Spleen (tissue), 7 donors: ENCODE measurements at regions not wholly inside any gene's neighbourhood (a gene's known extent, or its start where the extent isn't known, plus 50 kb on each side); places are given as distances from the start of the nearest gene placed in this dataset.

Experiments
- CTCF ChIP-seq, 11 experiments: fragments of 200-600 bp in 7 of 11; fragments of 450-650 bp in 4 of 11; sonication (generic) in 4 of 11; IDR thresholded peaks in 8 of 11; conservative IDR thresholded peaks in 3 of 11; 1 replicate in 7 of 11; 2 replicates in 4 of 11; pipeline versions ENCODE4 v1.4.0 to v1.8.0; 2016 to 2021; ENCODE audit warnings: antibody characterized with exemption in 11 of 11, inconsistent platforms in 4 of 11, mild to moderate bottlenecking in 1 of 11
- POLR2A ChIP-seq, 3 donors: fragments of 450-650 bp; IDR thresholded peaks; one replicate each; pipeline ENCODE4 v1.5.1; 2017; ENCODE audit warnings: antibody characterized with exemption in 3 of 3, mild to moderate bottlenecking in 1 of 3
- POLR2AphosphoS5 ChIP-seq, 3 donors: sonication (generic); formaldehyde crosslinking; IDR thresholded peaks; one replicate each; pipeline ENCODE4 v1.5.1; 2017; ENCODE audit warnings: antibody characterized with exemption in 3 of 3
- donor health status: DM: no; HTN: no; CAD: no; lungs with moderate emphysema.
- donor health status: DM: no; HTN: no; CAD: no.
- donor health status: DM: no; HTN: no; CAD: no.

GRCh38 chr10:78465431-78465830 is 431.8 kb downstream of the RPS24 start:
- TF ChIP-seq CTCF (IDR thresholded peaks at IDR 0.05 in 8 of 11, conservative IDR thresholded peaks at IDR 0.05 in 3 of 11) (no peak), POLR2A (IDR thresholded peaks at IDR 0.05) (no peak), POLR2AphosphoS5 (IDR thresholded peaks at IDR 0.05) (no peak)
